Activated T-cell treated with anti-CD3 and anti-CD28 coated beads for 4 hours (primary cell): ENCODE measurements at regions not wholly inside any gene's neighbourhood (a gene's known extent, or its start where the extent isn't known, plus 50 kb on each side); places are given as distances from the start of the nearest gene placed in this dataset.
"Not testable (repeated sequence)": the region's sequence is repeated elsewhere in the genome, so short reads cannot be mapped to it uniquely, and the experiment has no call there.

Experiments used
- DNase-seq: peaks from one replicate; pipeline ENCODE4 v3.0.0-alpha.2; 2020

GRCh38 chr2:220580113-220580512 is 952.7 kb downstream of the SLC4A3 start:
- no peak for DNase-seq

- DNase-seq, result no peak
Measured at GRCh38 chr2:220583725-220584124, 956.3 kb downstream of the SLC4A3 start.

GRCh38 chr2:220585241-220585640 is 957.8 kb downstream of the SLC4A3 start:
- no peak for DNase-seq

GRCh38 chr2:220586980-220587530 is 959.6 kb downstream of the SLC4A3 start:
- no peak for DNase-seq

GRCh38 chr2:220588148-220588547 is 960.7 kb downstream of the SLC4A3 start:
- DNase-seq, result no peak

GRCh38 chr2:220590476-220590875 is 963.0 kb downstream of the SLC4A3 start:
- DNase-seq, result no peak

GRCh38 chr2:220593526-220593925 is 966.1 kb downstream of the SLC4A3 start:
- DNase-seq, result no peak

- DNase-seq, result no peak
Measured at GRCh38 chr2:220601674-220602073, 970.4 kb downstream of the EPHA4 start.

GRCh38 chr2:220613004-220613403 is 959.1 kb downstream of the EPHA4 start:
- not testable (repeated sequence) for DNase-seq

GRCh38 chr2:220614064-220614463 is 958.0 kb downstream of the EPHA4 start:
- DNase-seq, result no peak

GRCh38 chr2:220619525-220620220 is 952.4 kb downstream of the EPHA4 start:
- no peak for DNase-seq

GRCh38 chr2:220626603-220627002 is 945.5 kb downstream of the EPHA4 start:
- DNase-seq, result no peak

GRCh38 chr2:220628252-220628651 is 943.9 kb downstream of the EPHA4 start:
- DNase-seq, result no peak

GRCh38 chr2:220641137-220641536 is 931.0 kb downstream of the EPHA4 start:
- DNase-seq, result no peak

GRCh38 chr2:220646424-220646823 is 925.7 kb downstream of the EPHA4 start:
- no peak for DNase-seq

GRCh38 chr2:220648628-220649027 is 923.5 kb downstream of the EPHA4 start:
- no peak for DNase-seq

GRCh38 chr2:220653776-220654175 is 918.3 kb downstream of the EPHA4 start:
- DNase-seq, result no peak

- no peak for DNase-seq
Measured at GRCh38 chr2:220654322-220654721, 917.8 kb downstream of the EPHA4 start.

GRCh38 chr2:220660277-220661145 is 911.6 kb downstream of the EPHA4 start:
- DNase-seq, result no peak

GRCh38 chr2:220662431-220662830 is 909.7 kb downstream of the EPHA4 start:
- DNase-seq, result no peak

- DNase-seq, result no peak
Measured at GRCh38 chr2:220663065-220663464, 909.0 kb downstream of the EPHA4 start.

- no peak for DNase-seq
Measured at GRCh38 chr2:220664272-220665107, 907.6 kb downstream of the EPHA4 start.

GRCh38 chr2:220665108-220665471 is 907.0 kb downstream of the EPHA4 start:
- no peak for DNase-seq
